Neuronal stem cell (in vitro differentiated cells): ENCODE measurements at regions not wholly inside any gene's neighbourhood (a gene's known extent, or its start where the extent isn't known, plus 50 kb on each side); places are given as distances from the start of the nearest gene placed in this dataset.
"Not testable (repeated sequence)": the region's sequence is repeated elsewhere in the genome, so short reads cannot be mapped to it uniquely, and the experiment has no call there.

Experiments
- DNase-seq: peaks from one replicate; pipeline ENCODE4 v3.0.0-alpha.2; 2013; ENCODE audit warnings: low spot score
- H2AFZ ChIP-seq: one replicate; pipeline ENCODE4 v1.6.1; 2013; ENCODE audit warnings: mild to moderate bottlenecking, low read length, inconsistent platforms
- H2AK5ac ChIP-seq: 2 replicates; pipeline ENCODE4 v1.6.1; 2013; ENCODE audit warnings: low read depth, mild to moderate bottlenecking, inconsistent platforms, low read length, moderate library complexity, mixed read lengths
- H2BK120ac ChIP-seq: 2 replicates; pipeline ENCODE4 v1.6.1; 2013; ENCODE audit warnings: low read depth, mild to moderate bottlenecking, inconsistent platforms, low read length, moderate library complexity, mixed read lengths
- H2BK12ac ChIP-seq: one replicate; pipeline ENCODE4 v1.6.1; 2013; ENCODE audit warnings: low read length, inconsistent platforms
- H2BK15ac ChIP-seq: 2 replicates; pipeline ENCODE4 v1.6.1; 2013; ENCODE audit warnings: mild to moderate bottlenecking, low read length, inconsistent platforms, mixed read lengths
- H2BK5ac ChIP-seq: one replicate; pipeline ENCODE4 v1.6.1; 2013; ENCODE audit warnings: inconsistent platforms, mild to moderate bottlenecking, low read length, moderate library complexity
- H3K14ac ChIP-seq: one replicate; pipeline ENCODE4 v1.6.1; 2013; ENCODE audit warnings: low read length, inconsistent platforms
- H3K18ac ChIP-seq: 2 replicates; pipeline ENCODE4 v1.6.1; 2013; ENCODE audit warnings: low read length, inconsistent platforms
- H3K23ac ChIP-seq: 2 replicates; pipeline ENCODE4 v1.6.1; 2013; ENCODE audit warnings: low read depth, mild to moderate bottlenecking, mixed read lengths, low read length, inconsistent platforms; ENCODE audit not compliant: poor library complexity
- H3K27ac ChIP-seq: replicated peaks from 3 replicates; pipeline ENCODE4 v1.5.1; 2013; ENCODE audit warnings: low read length, inconsistent platforms
- H3K27me3 ChIP-seq, 3 experiments: 2 replicates each; pipeline ENCODE4 v1.6.1; 2013; ENCODE audit warnings: low read length in 3 of 3, mild to moderate bottlenecking in 2 of 3, inconsistent platforms in 1 of 3, low read depth in 1 of 3, mixed read lengths in 1 of 3, moderate library complexity in 1 of 3; ENCODE audit not compliant: control insufficient read depth in 3 of 3, insufficient read depth in 3 of 3
- H3K36me3 ChIP-seq, 2 donors: replicated peaks in 1 of 2; 2 replicates each; pipeline ENCODE4 v1.6.1; 2013; ENCODE audit warnings: low read length in 2 of 2; ENCODE audit not compliant: control insufficient read depth in 2 of 2, insufficient read depth in 2 of 2
- H3K4ac ChIP-seq: 2 replicates; pipeline ENCODE4 v1.6.1; 2013; ENCODE audit warnings: inconsistent platforms, mild to moderate bottlenecking, low read length, moderate library complexity
- H3K4me1 ChIP-seq, 2 donors: 1 replicate in 1 of 2; 2 replicates in 1 of 2; pipeline ENCODE4 v1.6.1; 2013; ENCODE audit warnings: low read length in 2 of 2, low read depth in 1 of 2; ENCODE audit not compliant: control insufficient read depth in 2 of 2, insufficient read depth in 1 of 2
- H3K4me2 ChIP-seq: one replicate; pipeline ENCODE4 v1.6.1; 2013; ENCODE audit warnings: mild to moderate bottlenecking, low read length, inconsistent platforms; ENCODE audit not compliant: insufficient read depth, poor library complexity, severe bottlenecking
- H3K4me3 ChIP-seq, 2 donors: 2 replicates each; pipeline ENCODE4 v1.5.1; 2013; ENCODE audit warnings: low read length in 2 of 2, mild to moderate bottlenecking in 2 of 2, inconsistent platforms in 1 of 2, moderate library complexity in 1 of 2
- H3K79me1 ChIP-seq: one replicate; pipeline ENCODE4 v1.6.1; 2013; ENCODE audit warnings: low read depth, mild to moderate bottlenecking, inconsistent platforms, low read length, moderate library complexity
- H3K9ac ChIP-seq: one replicate; pipeline ENCODE4 v1.6.1; 2013; ENCODE audit warnings: mild to moderate bottlenecking, low read depth, low read length, inconsistent platforms; ENCODE audit not compliant: poor library complexity
- H3K9me3 ChIP-seq, 2 donors: replicated peaks in 1 of 2; 2 replicates each; pipeline versions ENCODE3 to v1.6.1; 2013; ENCODE audit warnings: low read length in 2 of 2, mild to moderate bottlenecking in 2 of 2, inconsistent platforms in 1 of 2, low read depth in 1 of 2, mixed read lengths in 1 of 2, moderate library complexity in 1 of 2; ENCODE audit not compliant: control insufficient read depth in 2 of 2, insufficient read depth in 1 of 2
- H4K8ac ChIP-seq: one replicate; pipeline ENCODE4 v1.6.1; 2013; ENCODE audit warnings: low read depth, mild to moderate bottlenecking, inconsistent platforms, low read length, moderate library complexity
- H4K91ac ChIP-seq: one replicate; pipeline ENCODE4 v1.6.1; 2013; ENCODE audit warnings: low read length, low read depth, mild to moderate bottlenecking, inconsistent platforms; ENCODE audit not compliant: poor library complexity
- WGBS, 2 donors: extraction: QIAGEN DNeasy Blood & Tissue Kit; methylation state at CpG; one replicate each; pipeline ENCODE4 v1.1.7; 2013; ENCODE audit warnings: missing lambda C conversion rate in 2 of 2, mixed read lengths in 1 of 2; ENCODE audit not compliant: insufficient read length in 2 of 2, insufficient replicate concordance in 1 of 2; ENCODE audit errors: extremely low coverage in 2 of 2; 5-methylcytosine and 5-hydroxymethylcytosine counted together

- Histone ChIP-seq H3K14ac (no peak overlapping the region), H2BK5ac (no peak overlapping the region), H3K27ac (no peak overlapping the region), H4K8ac (no peak overlapping the region), H2BK15ac (no peak overlapping the region), H3K18ac (no peak overlapping the region), H3K79me1 (no peaks in the 10 kb centered on the region), H2AFZ (no peak overlapping the region), H2BK120ac (no peak overlapping the region), H3K4me2 (no peak overlapping the region), H2BK12ac (no peak overlapping the region), H3K9me3 (no peaks in the 10 kb centered on the region), H3K4me3 (no peak overlapping the region), H3K4me1 (no peaks in the 10 kb centered on the region), H2AK5ac (no peak overlapping the region), H3K4ac (no peak overlapping the region), H3K23ac (no peak overlapping the region), H3K27me3 (no peaks in the 10 kb centered on the region), H4K91ac (no peak overlapping the region), H3K36me3 (no peaks in the 10 kb centered on the region), H3K9ac (no peak overlapping the region)
- WGBS, 2 donors: no CpG with 5 or more reads among the region's 3 CpGs
- no peak for DNase-seq
Observed at GRCh38 chr1:196148367-196148970, 459.8 kb downstream of the KCNT2 start.

GRCh38 chr1:196147530-196147929, 460.7 kb downstream of the KCNT2 start:
- no peak overlapping the region for H3K18ac ChIP-seq
- H3K23ac ChIP-seq: no peak overlapping the region
- no peaks in the 10 kb centered on the region for H3K9me3 ChIP-seq
- H3K27ac ChIP-seq: no peak overlapping the region
- no peaks in the 10 kb centered on the region for H3K27me3 ChIP-seq
- no peak overlapping the region for H2BK12ac ChIP-seq
- H4K91ac ChIP-seq: no peak overlapping the region
- DNase-seq: no peak
- H3K4ac ChIP-seq: no peak overlapping the region
- no peak overlapping the region for H2AFZ ChIP-seq
- no peak overlapping the region for H3K4me3 ChIP-seq
- no peak overlapping the region for H3K4me2 ChIP-seq
- H3K14ac ChIP-seq: no peak overlapping the region
- H3K36me3 ChIP-seq: no peaks in the 10 kb centered on the region
- no peak overlapping the region for H3K9ac ChIP-seq
- peaks cover 0 to 3% of the 10 kb centered on the region in 2 donors for H3K4me1 ChIP-seq
- no peak overlapping the region for H2BK120ac ChIP-seq
- H4K8ac ChIP-seq: no peak overlapping the region
- H2AK5ac ChIP-seq: no peak overlapping the region
- H2BK5ac ChIP-seq: no peak overlapping the region
- WGBS, 2 donors: no CpG with 5 or more reads among the region's 2 CpGs
- no peak overlapping the region for H2BK15ac ChIP-seq
- H3K79me1 ChIP-seq: no peaks in the 10 kb centered on the region

DNA sequence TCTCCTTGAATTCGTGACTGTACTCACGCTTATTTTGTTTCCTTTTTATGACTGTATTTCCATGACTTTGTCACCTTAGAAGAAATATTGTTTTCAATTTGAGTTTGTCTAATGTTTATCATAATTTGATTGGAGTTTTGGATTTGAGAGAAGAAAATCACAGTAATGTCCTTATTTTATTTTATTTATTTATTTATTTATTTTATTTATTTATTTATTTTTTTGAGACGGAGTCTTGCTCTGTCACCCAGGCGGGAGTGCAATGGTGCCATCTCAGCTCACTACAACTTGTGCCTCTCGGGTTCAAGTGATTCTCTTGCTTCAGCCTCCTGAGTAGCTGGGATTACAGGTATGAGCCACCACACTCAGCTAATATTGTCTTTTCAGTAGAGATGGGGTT, 463.1 kb downstream of the KCNT2 start:
- not testable (repeated sequence) for H3K9ac ChIP-seq, H2AK5ac ChIP-seq, H3K4me3 ChIP-seq, H3K18ac ChIP-seq, H2AFZ ChIP-seq, H3K23ac ChIP-seq, H3K14ac ChIP-seq, H2BK5ac ChIP-seq, H3K4me1 ChIP-seq, H3K79me1 ChIP-seq, H4K91ac ChIP-seq, H3K4ac ChIP-seq, H3K9me3 ChIP-seq, H2BK120ac ChIP-seq, H4K8ac ChIP-seq, H2BK15ac ChIP-seq, H3K27ac ChIP-seq, DNase-seq, H3K36me3 ChIP-seq, H3K4me2 ChIP-seq, H2BK12ac ChIP-seq
- peaks cover 0 to 13% (median 0%) of the 10 kb centered on the region in 3 experiments for H3K27me3 ChIP-seq
- no CpG with 5 or more reads among the region's 5 CpGs for WGBS, 2 donors

DNA sequence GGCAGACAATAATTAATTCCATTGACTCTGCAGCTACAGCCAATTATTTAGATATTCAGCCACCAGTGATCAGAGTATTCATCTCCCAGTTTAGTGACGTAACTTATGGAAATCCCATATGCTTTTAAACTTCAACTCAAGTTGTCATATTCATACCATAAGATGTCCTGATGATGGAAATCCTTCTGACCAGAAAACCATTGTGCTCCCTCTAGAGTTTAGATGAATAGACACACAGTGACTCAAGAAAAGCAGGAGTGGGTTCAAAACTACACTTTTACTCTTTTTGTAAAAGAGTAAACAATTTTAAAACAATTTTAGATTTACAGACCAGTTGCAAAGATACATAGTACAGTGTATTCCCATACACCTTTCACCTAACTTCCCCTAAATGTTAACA, 463.7 kb downstream of the KCNT2 start:
- no peak overlapping the region for H3K4ac ChIP-seq
- H3K14ac ChIP-seq: no peak overlapping the region
- no peaks in the 10 kb centered on the region for H3K9me3 ChIP-seq
- H3K4me2 ChIP-seq: no peak overlapping the region
- H2AK5ac ChIP-seq: no peak overlapping the region
- WGBS, 2 donors: no CpG with 5 or more reads among the region's 1 CpG
- peaks cover 3 to 6% of the 10 kb centered on the region in 2 donors for H3K4me1 ChIP-seq
- H3K79me1 ChIP-seq: no peaks in the 10 kb centered on the region
- H4K8ac ChIP-seq: no peak overlapping the region
- no peak overlapping the region for H3K18ac ChIP-seq
- no peak overlapping the region for H2BK15ac ChIP-seq
- H3K36me3 ChIP-seq: no peaks in the 10 kb centered on the region
- no peak overlapping the region for H2BK120ac ChIP-seq
- no peak overlapping the region for H3K9ac ChIP-seq
- H3K23ac ChIP-seq: no peak overlapping the region
- no peak for DNase-seq
- no peak overlapping the region for H3K4me3 ChIP-seq
- H2BK12ac ChIP-seq: no peak overlapping the region
- no peak overlapping the region for H2AFZ ChIP-seq
- no peak overlapping the region for H4K91ac ChIP-seq
- H2BK5ac ChIP-seq: no peak overlapping the region
- H3K27me3 ChIP-seq: peaks cover 0 to 17% (median 0%) of the 10 kb centered on the region in 3 experiments
- no peak overlapping the region for H3K27ac ChIP-seq
